Thymus (tissue), 11 donors: ENCODE measurements at regions not wholly inside any gene's neighbourhood (a gene's known extent, or its start where the extent isn't known, plus 50 kb on each side); places are given as distances from the start of the nearest gene placed in this dataset.

Source experiments
- DNase-seq, 9 donors: peaks; one replicate each; pipeline ENCODE4 v3.0.0-alpha.2; 2013; ENCODE audit warnings: low spot score in 9 of 9, low read depth in 6 of 9, missing footprints in 1 of 9
- H3K27ac ChIP-seq, 2 donors: one replicate each; pipeline ENCODE4 v1.5.1; 2013; ENCODE audit warnings: control low read depth in 1 of 2, low read depth in 1 of 2, low read length in 1 of 2, mild to moderate bottlenecking in 1 of 2, moderate library complexity in 1 of 2
- H3K27me3 ChIP-seq, 2 donors: one replicate each; pipeline ENCODE4 v1.5.1; 2013; ENCODE audit warnings: low read length in 1 of 2; ENCODE audit not compliant: control insufficient read depth in 2 of 2, insufficient read depth in 1 of 2
- H3K36me3 ChIP-seq, 2 donors: one replicate each; pipeline ENCODE4 v1.5.1; 2013; ENCODE audit warnings: low read length in 1 of 2, mild to moderate bottlenecking in 1 of 2, moderate library complexity in 1 of 2; ENCODE audit not compliant: control insufficient read depth in 2 of 2, insufficient read depth in 2 of 2
- H3K4me1 ChIP-seq, 2 donors: one replicate each; pipeline ENCODE4 v1.5.1; 2013; ENCODE audit warnings: low read length in 2 of 2; ENCODE audit not compliant: control insufficient read depth in 2 of 2, insufficient read depth in 2 of 2
- H3K4me3 ChIP-seq, 2 donors: one replicate each; pipeline ENCODE4 v1.5.1; 2013; ENCODE audit warnings: low read length in 2 of 2, control low read depth in 1 of 2, mild to moderate bottlenecking in 1 of 2
- H3K9me3 ChIP-seq, 2 donors: one replicate each; pipeline ENCODE4 v1.5.1; 2013; ENCODE audit warnings: low read length in 1 of 2, mild to moderate bottlenecking in 1 of 2; ENCODE audit not compliant: control insufficient read depth in 2 of 2, insufficient read depth in 1 of 2
- WGBS: extraction: QIAGEN DNeasy Blood & Tissue Kit; methylation state at CpG from one replicate; pipeline ENCODE4 v1.1.7; 2013; 5-methylcytosine and 5-hydroxymethylcytosine counted together
- donor health status: healthy.

- Histone ChIP-seq H3K9me3 (peaks cover 3 to 12% of the 10 kb centered on the region in 2 donors), H3K36me3 (no peaks in the 10 kb centered on the region), H3K4me1 (no peaks in the 10 kb centered on the region), H3K27me3 (no peaks in the 10 kb centered on the region), H3K4me3 (no peak overlapping the region), H3K27ac (no peak overlapping the region)
- WGBS, result 93% methylated on average over 1 of the region's 1 CpG
- DNase-seq, result no peak
These were observed 81.5 kb upstream of the GALNT17 start for GRCh38 chr7:71050492-71050891.

GRCh38 chr7:71055504-71055903 is 76.4 kb upstream of the GALNT17 start:
- H3K4me1 ChIP-seq, result no peaks in the 10 kb centered on the region
- H3K27ac ChIP-seq, result no peak overlapping the region
- H3K36me3 ChIP-seq, result no peaks in the 10 kb centered on the region
- no peak for DNase-seq
- no peaks in the 10 kb centered on the region for H3K27me3 ChIP-seq
- H3K4me3 ChIP-seq, result no peak overlapping the region
- WGBS, result 86% methylated on average over 2 of the region's 2 CpGs
- H3K9me3 ChIP-seq, result peaks cover 0 to 2% of the 10 kb centered on the region in 2 donors

DNA sequence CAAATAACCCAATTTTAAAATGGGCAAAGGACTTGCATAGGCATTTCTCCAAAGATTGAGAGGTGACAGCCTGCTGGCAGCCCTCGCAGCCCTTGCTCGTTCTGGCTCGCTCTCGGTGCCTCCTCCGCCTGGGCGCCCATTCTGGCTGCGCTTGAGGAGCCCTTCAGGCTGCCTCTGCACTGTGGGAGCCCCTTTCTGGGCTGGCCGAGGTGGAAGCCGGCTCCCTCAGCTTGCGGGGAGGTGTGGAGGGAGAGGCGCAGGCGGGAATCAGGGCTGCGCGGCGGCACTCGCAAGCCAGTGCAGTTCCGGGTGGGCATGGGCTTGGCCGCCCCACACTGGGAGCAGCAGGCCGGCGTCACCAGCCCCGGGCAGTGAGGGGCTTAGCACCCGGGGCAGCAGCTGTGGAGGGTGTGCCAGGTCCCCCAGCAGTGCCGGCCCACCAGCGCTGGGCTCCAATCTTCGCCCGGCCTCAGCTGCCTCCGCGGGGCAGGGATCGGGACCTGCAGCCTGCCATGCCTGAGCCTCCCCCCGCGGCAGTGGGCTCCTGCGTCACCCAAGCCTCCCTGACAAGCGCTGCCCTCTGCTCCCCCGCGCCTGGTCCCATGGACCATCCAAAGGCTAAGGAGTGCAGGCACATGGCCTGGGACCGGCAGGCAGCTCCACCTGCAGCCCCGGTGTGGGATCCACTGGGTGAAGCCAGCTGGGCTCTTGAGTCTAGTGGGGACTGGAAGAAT is 54.0 kb upstream of the GALNT17 start:
- WGBS, result 97% methylated on average over 37 of the region's 37 CpGs
- no peaks in the 10 kb centered on the region for H3K4me1 ChIP-seq
- no peak for DNase-seq
- no peaks in the 10 kb centered on the region for H3K27me3 ChIP-seq
- H3K9me3 ChIP-seq, result peaks cover 0 to 26% of the 10 kb centered on the region in 2 donors
- H3K36me3 ChIP-seq, result no peaks in the 10 kb centered on the region
- H3K4me3 ChIP-seq, result no peak overlapping the region
- no peak overlapping the region for H3K27ac ChIP-seq
